ENCODE measurements at regions not wholly inside any gene's neighbourhood (a gene's known extent, or its start where the extent isn't known, plus 50 kb on each side); places are given as distances from the start of the nearest gene placed in this dataset.

DNA sequence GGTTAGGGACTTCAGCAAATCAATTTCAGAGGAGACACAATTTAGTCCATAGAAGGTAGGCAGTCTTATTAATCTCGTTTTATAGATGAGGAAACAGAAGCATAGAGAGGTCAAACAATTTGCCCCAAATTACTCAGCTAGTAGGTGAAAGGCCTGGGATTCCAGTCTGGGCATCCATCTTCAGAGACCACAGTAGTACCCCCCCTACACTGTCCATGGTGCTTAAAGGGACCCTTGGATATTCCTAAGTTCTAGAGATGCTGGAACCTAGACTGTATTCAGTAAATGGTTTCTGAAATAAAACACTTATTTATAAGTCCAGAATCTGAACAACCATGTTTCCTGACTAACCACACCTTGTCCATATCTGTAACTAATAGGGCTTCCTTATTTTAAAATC is 174.8 kb downstream of the CEP135 start:
- TF ChIP-seq, protein P1, sequence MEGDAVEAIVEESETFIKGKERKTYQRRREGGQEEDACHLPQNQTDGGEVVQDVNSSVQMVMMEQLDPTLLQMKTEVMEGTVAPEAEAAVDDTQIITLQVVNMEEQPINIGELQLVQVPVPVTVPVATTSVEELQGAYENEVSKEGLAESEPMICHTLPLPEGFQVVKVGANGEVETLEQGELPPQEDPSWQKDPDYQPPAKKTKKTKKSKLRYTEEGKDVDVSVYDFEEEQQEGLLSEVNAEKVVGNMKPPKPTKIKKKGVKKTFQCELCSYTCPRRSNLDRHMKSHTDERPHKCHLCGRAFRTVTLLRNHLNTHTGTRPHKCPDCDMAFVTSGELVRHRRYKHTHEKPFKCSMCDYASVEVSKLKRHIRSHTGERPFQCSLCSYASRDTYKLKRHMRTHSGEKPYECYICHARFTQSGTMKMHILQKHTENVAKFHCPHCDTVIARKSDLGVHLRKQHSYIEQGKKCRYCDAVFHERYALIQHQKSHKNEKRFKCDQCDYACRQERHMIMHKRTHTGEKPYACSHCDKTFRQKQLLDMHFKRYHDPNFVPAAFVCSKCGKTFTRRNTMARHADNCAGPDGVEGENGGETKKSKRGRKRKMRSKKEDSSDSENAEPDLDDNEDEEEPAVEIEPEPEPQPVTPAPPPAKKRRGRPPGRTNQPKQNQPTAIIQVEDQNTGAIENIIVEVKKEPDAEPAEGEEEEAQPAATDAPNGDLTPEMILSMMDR (IDR thresholded peaks at IDR 0.05; ENCODE audit: insufficient read depth, low read length, poor library complexity, severe bottlenecking) = no peak
- TF ChIP-seq EZH2phosphoT487 (conservative IDR thresholded peaks at IDR 0.05; ENCODE audit: low read length) = no peak
